Skeletal muscle cell (primary cell): ENCODE measurements at regions not wholly inside any gene's neighbourhood (a gene's known extent, or its start where the extent isn't known, plus 50 kb on each side); places are given as distances from the start of the nearest gene placed in this dataset.
A peak's percentile ranks its signal among the peaks of the same experiment; 100 is the strongest.

ENCODE experiments used
- DNase-seq: peaks from one replicate; pipeline ENCODE4 v3.0.0-alpha.2; 2010; ENCODE audit warnings: low read depth
- H3K4me3 ChIP-seq: 2 replicates; pipeline ENCODE4 v1.5.1; 2011; ENCODE audit warnings: low read depth, mild to moderate bottlenecking, control low read depth, low read length, moderate library complexity

- H3K4me3 ChIP-seq, result no peak overlapping the region
- no peak for DNase-seq
Measured at GRCh38 chr11:109088086-109088485, 333.9 kb upstream of the C11orf87 start.

GRCh38 chr11:109089144-109089543 lies 332.8 kb upstream of the C11orf87 start:
- no peak overlapping the region for H3K4me3 ChIP-seq

GRCh38 chr11:109093354-109093753 lies 328.6 kb upstream of the C11orf87 start:
- H3K4me3 ChIP-seq, result no peak overlapping the region
- DNase-seq, result no peak

More at GRCh38 chr11:109089144-109089543, 332.8 kb upstream of the C11orf87 start:
- no peak for DNase-seq

- no peak for DNase-seq
- H3K4me3 ChIP-seq, result no peak overlapping the region
Measured at GRCh38 chr11:109096266-109096665, 325.7 kb upstream of the C11orf87 start.

- H3K4me3 ChIP-seq, result no peak overlapping the region
- DNase-seq, result no peak
Measured at GRCh38 chr11:109106151-109106906, 315.7 kb upstream of the C11orf87 start.

- H3K4me3 ChIP-seq, result no peak overlapping the region
- no peak for DNase-seq
Measured at GRCh38 chr11:109109150-109109549, 312.8 kb upstream of the C11orf87 start.

GRCh38 chr11:109109571-109110315 lies 312.2 kb upstream of the C11orf87 start:
- DNase-seq, result no peak
- H3K4me3 ChIP-seq, result no peak overlapping the region

- no peak overlapping the region for H3K4me3 ChIP-seq
Measured at GRCh38 chr11:109112261-109112660, 309.7 kb upstream of the C11orf87 start.

GRCh38 chr11:109112821-109113280 lies 309.1 kb upstream of the C11orf87 start:
- no peak for DNase-seq
- H3K4me3 ChIP-seq, result no peak overlapping the region

More at GRCh38 chr11:109112261-109112660, 309.7 kb upstream of the C11orf87 start:
- DNase-seq, result no peak

GRCh38 chr11:109120341-109120740 lies 301.6 kb upstream of the C11orf87 start:
- H3K4me3 ChIP-seq, result no peak overlapping the region
- DNase-seq, result no peak

- H3K4me3 ChIP-seq, result no peak overlapping the region
- no peak for DNase-seq
Measured at GRCh38 chr11:109121173-109121932, 300.6 kb upstream of the C11orf87 start.

- DNase-seq, result no peak
- H3K4me3 ChIP-seq, result no peak overlapping the region
Measured at GRCh38 chr11:109123816-109124787, 297.9 kb upstream of the C11orf87 start.

- no peak overlapping the region for H3K4me3 ChIP-seq
- no peak for DNase-seq
Measured at GRCh38 chr11:109130910-109131309, 291.1 kb upstream of the C11orf87 start.

GRCh38 chr11:109132539-109132938 lies 289.5 kb upstream of the C11orf87 start:
- no peak overlapping the region for H3K4me3 ChIP-seq
- no peak for DNase-seq

- H3K4me3 ChIP-seq, result no peak overlapping the region
- DNase-seq, result no peak
Measured at GRCh38 chr11:109133159-109133558, 288.8 kb upstream of the C11orf87 start.

- H3K4me3 ChIP-seq, result no peak overlapping the region
- no peak for DNase-seq
Measured at GRCh38 chr11:109135627-109136026, 286.4 kb upstream of the C11orf87 start.

GRCh38 chr11:109138196-109138595 lies 283.8 kb upstream of the C11orf87 start:
- DNase-seq, result peak; percentile 1
- H3K4me3 ChIP-seq, result no peak overlapping the region

GRCh38 chr11:109140426-109140825 lies 281.6 kb upstream of the C11orf87 start:
- DNase-seq, result no peak
- H3K4me3 ChIP-seq, result no peak overlapping the region
